IMR-90 (cell line): ENCODE measurements at regions not wholly inside any gene's neighbourhood (a gene's known extent, or its start where the extent isn't known, plus 50 kb on each side); places are given as distances from the start of the nearest gene placed in this dataset.

ENCODE experiments used
- POLR2A ChIP-seq: IDR thresholded peaks from 2 replicates; pipeline ENCODE4 v1.6.1; 2012; ENCODE audit warnings: mild to moderate bottlenecking, low read depth, low read length
- SMC3 ChIP-seq: fragments of 150-350 bp; IDR thresholded peaks from 2 replicates; pipeline ENCODE4 v1.6.1; 2016; ENCODE audit warnings: low read depth, mild to moderate bottlenecking, antibody characterized with exemption, low read length, moderate library complexity
- TF ChIP-seq, protein P1 (sequence below): conservative IDR thresholded peaks from 2 replicates; pipeline ENCODE4 v1.5.1; 2012; ENCODE audit warnings: mild to moderate bottlenecking, low read depth, low read length, improper control_type of control experiment
- TF ChIP-seq, protein P2 (sequence below): fragments of 150-350 bp; IDR thresholded peaks from 2 replicates; pipeline ENCODE4 v1.6.1; 2017; ENCODE audit warnings: mild to moderate bottlenecking, antibody characterized with exemption, low read length, low read depth

DNA sequence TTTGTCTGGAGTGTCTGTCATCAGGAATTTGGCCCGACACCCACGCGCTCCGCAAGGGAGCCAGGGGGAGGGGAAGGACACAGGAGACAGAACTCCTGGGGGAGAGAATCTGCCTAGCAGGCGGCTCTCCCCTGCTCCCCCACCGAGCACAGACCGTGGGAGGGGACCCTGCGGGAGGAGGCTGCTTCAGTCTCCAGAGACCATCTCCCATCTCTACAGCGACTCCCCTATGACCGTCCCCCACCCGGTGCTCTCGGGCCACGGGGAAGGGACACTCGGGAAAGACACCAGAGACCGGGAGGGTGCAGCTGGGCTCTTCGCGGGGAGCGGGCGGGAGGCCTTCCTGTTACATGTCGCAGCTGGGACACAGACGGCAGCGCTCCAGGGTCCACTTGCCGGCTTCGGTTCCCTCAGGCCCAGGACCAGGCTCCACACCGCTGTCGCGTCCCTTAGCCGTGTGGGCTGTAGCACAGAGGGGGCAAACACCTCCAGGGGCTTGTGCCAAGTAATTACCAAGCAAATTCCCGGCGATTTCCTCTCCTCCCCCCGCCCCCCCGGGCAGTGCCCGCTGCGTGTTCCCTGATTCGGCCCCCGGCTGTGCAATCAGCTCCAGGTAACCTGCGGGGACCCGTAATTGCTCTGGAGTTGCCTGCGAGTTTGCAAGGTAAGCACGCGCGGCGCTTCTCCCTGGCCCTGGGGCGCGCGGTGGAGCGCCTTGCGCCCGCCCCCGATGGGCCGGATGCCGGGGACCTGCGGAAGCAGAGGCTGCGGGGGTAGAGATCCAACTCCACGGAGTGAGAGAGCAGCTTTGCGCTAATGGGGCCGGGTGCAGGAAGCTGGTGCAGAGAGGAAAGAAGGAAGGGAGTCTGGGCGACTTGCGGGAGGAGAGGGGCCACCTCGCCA is 155.1 kb upstream of the CADM1 start:
- no peak for TF ChIP-seq POLR2A
- TF ChIP-seq, protein P1, sequence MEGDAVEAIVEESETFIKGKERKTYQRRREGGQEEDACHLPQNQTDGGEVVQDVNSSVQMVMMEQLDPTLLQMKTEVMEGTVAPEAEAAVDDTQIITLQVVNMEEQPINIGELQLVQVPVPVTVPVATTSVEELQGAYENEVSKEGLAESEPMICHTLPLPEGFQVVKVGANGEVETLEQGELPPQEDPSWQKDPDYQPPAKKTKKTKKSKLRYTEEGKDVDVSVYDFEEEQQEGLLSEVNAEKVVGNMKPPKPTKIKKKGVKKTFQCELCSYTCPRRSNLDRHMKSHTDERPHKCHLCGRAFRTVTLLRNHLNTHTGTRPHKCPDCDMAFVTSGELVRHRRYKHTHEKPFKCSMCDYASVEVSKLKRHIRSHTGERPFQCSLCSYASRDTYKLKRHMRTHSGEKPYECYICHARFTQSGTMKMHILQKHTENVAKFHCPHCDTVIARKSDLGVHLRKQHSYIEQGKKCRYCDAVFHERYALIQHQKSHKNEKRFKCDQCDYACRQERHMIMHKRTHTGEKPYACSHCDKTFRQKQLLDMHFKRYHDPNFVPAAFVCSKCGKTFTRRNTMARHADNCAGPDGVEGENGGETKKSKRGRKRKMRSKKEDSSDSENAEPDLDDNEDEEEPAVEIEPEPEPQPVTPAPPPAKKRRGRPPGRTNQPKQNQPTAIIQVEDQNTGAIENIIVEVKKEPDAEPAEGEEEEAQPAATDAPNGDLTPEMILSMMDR = no peak
- TF ChIP-seq, protein P2, sequence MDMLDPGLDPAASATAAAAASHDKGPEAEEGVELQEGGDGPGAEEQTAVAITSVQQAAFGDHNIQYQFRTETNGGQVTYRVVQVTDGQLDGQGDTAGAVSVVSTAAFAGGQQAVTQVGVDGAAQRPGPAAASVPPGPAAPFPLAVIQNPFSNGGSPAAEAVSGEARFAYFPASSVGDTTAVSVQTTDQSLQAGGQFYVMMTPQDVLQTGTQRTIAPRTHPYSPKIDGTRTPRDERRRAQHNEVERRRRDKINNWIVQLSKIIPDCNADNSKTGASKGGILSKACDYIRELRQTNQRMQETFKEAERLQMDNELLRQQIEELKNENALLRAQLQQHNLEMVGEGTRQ = no peak
- no peak for TF ChIP-seq SMC3
